GM19372 (cell line): ENCODE measurements at regions not wholly inside any gene's neighbourhood (a gene's known extent, or its start where the extent isn't known, plus 50 kb on each side); places are given as distances from the start of the nearest gene placed in this dataset.
"Not testable (repeated sequence)": the region's sequence is repeated elsewhere in the genome, so short reads cannot be mapped to it uniquely, and the experiment has no call there.

Source experiments
- ATAC-seq: cut with Tn5 transposase; IDR thresholded peaks from one replicate; pipeline ENCODE4 v1.9.1; 2021; ENCODE audit warnings: mild to moderate bottlenecking, low read depth, moderate library complexity; ENCODE audit not compliant: unreplicated experiment

GRCh38 chr7:67662804-67663203 is 666.2 kb downstream of the TYW1 start:
- ATAC-seq: no peak

- ATAC-seq: no peak
Observed at GRCh38 chr7:67663644-67664043, 667.0 kb downstream of the TYW1 start.

GRCh38 chr7:67666359-67666758 is 669.7 kb downstream of the TYW1 start:
- not testable (repeated sequence) for ATAC-seq

- no peak for ATAC-seq
Observed at GRCh38 chr7:67671006-67671548, 674.4 kb downstream of the TYW1 start.

GRCh38 chr7:67673861-67674260 is 677.2 kb downstream of the TYW1 start:
- ATAC-seq: no peak

GRCh38 chr7:67674862-67675261 is 678.2 kb downstream of the TYW1 start:
- ATAC-seq: not testable (repeated sequence)

GRCh38 chr7:67675971-67676370 is 679.3 kb downstream of the TYW1 start:
- no peak for ATAC-seq

- no peak for ATAC-seq
Observed at GRCh38 chr7:67678419-67678818, 681.8 kb downstream of the TYW1 start.

- ATAC-seq: no peak
Observed at GRCh38 chr7:67683628-67684027, 687.0 kb downstream of the TYW1 start.

- no peak for ATAC-seq
Observed at GRCh38 chr7:67690700-67691099, 694.1 kb downstream of the TYW1 start.

GRCh38 chr7:67692425-67692824 is 695.8 kb downstream of the TYW1 start:
- ATAC-seq: no peak

- no peak for ATAC-seq
Observed at GRCh38 chr7:67696124-67696523, 699.5 kb downstream of the TYW1 start.

- no peak for ATAC-seq
Observed at GRCh38 chr7:67696878-67697277, 700.2 kb downstream of the TYW1 start.

- ATAC-seq: no peak
Observed at GRCh38 chr7:67698354-67698753, 701.7 kb downstream of the TYW1 start.

- no peak for ATAC-seq
Observed at GRCh38 chr7:67705850-67706249, 709.2 kb downstream of the TYW1 start.

- no peak for ATAC-seq
Observed at GRCh38 chr7:67711706-67712105, 715.1 kb downstream of the TYW1 start.

- no peak for ATAC-seq
Observed at GRCh38 chr7:67713451-67714056, 716.9 kb downstream of the TYW1 start.

GRCh38 chr7:67716729-67717128 is 720.1 kb downstream of the TYW1 start:
- ATAC-seq: no peak

GRCh38 chr7:67723591-67723990 is 727.0 kb downstream of the TYW1 start:
- ATAC-seq: no peak

- no peak for ATAC-seq
Observed at GRCh38 chr7:67724435-67724834, 727.8 kb downstream of the TYW1 start.

GRCh38 chr7:67724955-67725354 is 728.3 kb downstream of the TYW1 start:
- no peak for ATAC-seq

GRCh38 chr7:67725423-67725822 is 728.8 kb downstream of the TYW1 start:
- no peak for ATAC-seq

- no peak for ATAC-seq
Observed at GRCh38 chr7:67729771-67730170, 733.1 kb downstream of the TYW1 start.
